Esophagus squamous epithelium (tissue), 5 donors: ENCODE measurements at regions not wholly inside any gene's neighbourhood (a gene's known extent, or its start where the extent isn't known, plus 50 kb on each side); places are given as distances from the start of the nearest gene placed in this dataset.

Source experiments
- DNase-seq: peaks from one replicate; lab custom pipeline; 2025; lab: John Stamatoyannopoulos, UW
- H3K27ac ChIP-seq, 4 donors: fragments of 200-600 bp; sonication (generic); one replicate each; pipeline ENCODE4 v1.5.1; 2016 to 2019; ENCODE audit warnings: mild to moderate bottlenecking in 1 of 4
- H3K27me3 ChIP-seq, 4 donors: fragments of 200-600 bp; sonication (generic); 1 replicate in 3 of 4; 2 replicates in 1 of 4; pipeline versions ENCODE4 v1.5.1 to v1.6.0; 2017 to 2021; ENCODE audit warnings: antibody characterized with exemption in 1 of 4
- H3K36me3 ChIP-seq, 3 donors: fragments of 200-600 bp; sonication (generic); one replicate each; pipeline ENCODE4 v1.5.1; 2016 to 2019
- H3K4me1 ChIP-seq, 3 donors: fragments of 200-600 bp; sonication (generic); one replicate each; pipeline ENCODE4 v1.5.1; 2017 to 2019
- H3K4me3 ChIP-seq, 4 donors: fragments of 200-600 bp; sonication (generic); 1 replicate in 3 of 4; 2 replicates in 1 of 4; pipeline ENCODE4 v1.5.1; 2016 to 2019; ENCODE audit warnings: mild to moderate bottlenecking in 2 of 4, moderate library complexity in 1 of 4
- H3K9me3 ChIP-seq, 3 donors: fragments of 200-600 bp; sonication (generic); one replicate each; pipeline ENCODE4 v1.5.1; 2016 to 2019
- CTCF ChIP-seq, 6 experiments: fragments of 450-650 bp in 4 of 6; fragments of 200-600 bp in 2 of 6; sonication (generic) in 2 of 6; IDR thresholded peaks; one replicate each; pipeline ENCODE4 v1.5.1; 2016 to 2019; ENCODE audit warnings: antibody characterized with exemption in 6 of 6, mild to moderate bottlenecking in 4 of 6, moderate library complexity in 4 of 6
- POLR2A ChIP-seq, 4 donors: fragments of 450-650 bp; IDR thresholded peaks; one replicate each; pipeline ENCODE4 v1.6.1; 2017; ENCODE audit warnings: antibody characterized with exemption in 4 of 4, mild to moderate bottlenecking in 4 of 4, moderate library complexity in 3 of 4
- WGBS, 2 donors: methylation state at CpG; one replicate each; pipeline ENCODE4 v1.1.5; 2018; 5-methylcytosine and 5-hydroxymethylcytosine counted together
- intact Hi-C: fragments of 100-400 bp; cut with DNase I; formaldehyde crosslinking; loops from one replicate; pipeline ENCODE4 v1.15.0; 2022
- donor health status: DM: yes; HTN: yes; CAD: no.

- WGBS, 2 donors: 70 to 76% methylated on average over 2 of the region's 2 CpGs
- H3K27me3 ChIP-seq: no peaks in the 10 kb centered on the region
- H3K9me3 ChIP-seq: no peaks in the 10 kb centered on the region
- H3K4me1 ChIP-seq: peaks cover 0 to 29% (median 12%) of the 10 kb centered on the region in 3 donors
- no peak overlapping the region for H3K4me3 ChIP-seq
- H3K27ac ChIP-seq: peak overlapping the region in 1 of 4 donors; percentile 29
- DNase-seq: no peak
- no peaks in the 10 kb centered on the region for H3K36me3 ChIP-seq
- intact Hi-C loops: no loop called here
- TF ChIP-seq POLR2A (IDR thresholded peaks at IDR 0.05) (no peak), CTCF (IDR thresholded peaks at IDR 0.05) (no peak)
Observed at GRCh38 chr4:53659737-53660136, 68.5 kb upstream of the LNX1 start.

- peak overlapping the region in 1 of 4 donors; percentile 29 for H3K27ac ChIP-seq
- no peak for DNase-seq
- intact Hi-C loops: no loop called here
- H3K4me1 ChIP-seq: peaks cover 1 to 36% (median 17%) of the 10 kb centered on the region in 3 donors
- WGBS, 2 donors: 66 to 87% methylated on average over 5 of the region's 5 CpGs
- no peaks in the 10 kb centered on the region for H3K9me3 ChIP-seq
- no peak for TF ChIP-seq CTCF (IDR thresholded peaks at IDR 0.05)
- H3K4me3 ChIP-seq: no peak overlapping the region
- H3K36me3 ChIP-seq: no peaks in the 10 kb centered on the region
- H3K27me3 ChIP-seq: no peaks in the 10 kb centered on the region
Observed at GRCh38 chr4:53659112-53659511, 67.8 kb upstream of the LNX1 start.

GRCh38 chr4:53658029-53658428 lies 66.7 kb upstream of the LNX1 start:
- WGBS, 2 donors: 90 to 100% methylated on average over 1 of the region's 1 CpG
- Histone ChIP-seq H3K27me3 (no peaks in the 10 kb centered on the region), H3K27ac (peak overlapping the region in 1 of 4 donors; percentile 30), H3K4me1 (peaks cover 7 to 47% (median 28%) of the 10 kb centered on the region in 3 donors), H3K9me3 (no peaks in the 10 kb centered on the region), H3K36me3 (no peaks in the 10 kb centered on the region), H3K4me3 (no peak overlapping the region)
- intact Hi-C loops: no loop called here
- no peak for TF ChIP-seq POLR2A (IDR thresholded peaks at IDR 0.05)
- TF ChIP-seq CTCF (IDR thresholded peaks at IDR 0.05): no peak
- no peak for DNase-seq

- TF ChIP-seq POLR2A (IDR thresholded peaks at IDR 0.05) (no peak), CTCF (IDR thresholded peaks at IDR 0.05) (peak in 4 of 6 experiments; percentile 18 to 54 (median 32))
- DNase-seq: no peak
- intact Hi-C loops: no loop called here
- WGBS, 2 donors: 63 to 72% methylated on average over 7 of the region's 7 CpGs
- Histone ChIP-seq H3K27ac (peak overlapping the region; percentile 36 to 89 (median 78)), H3K4me3 (no peak overlapping the region), H3K27me3 (no peaks in the 10 kb centered on the region), H3K9me3 (no peaks in the 10 kb centered on the region), H3K36me3 (no peaks in the 10 kb centered on the region), H3K4me1 (peaks cover 7 to 62% (median 38%) of the 10 kb centered on the region in 3 donors)
Observed at GRCh38 chr4:53656421-53656981, 65.2 kb upstream of the LNX1 start.

- Histone ChIP-seq H3K27ac (peak overlapping the region; percentile 59 to 89 (median 78)), H3K4me1 (peaks cover 7 to 84% (median 46%) of the 10 kb centered on the region in 3 donors)
- TF ChIP-seq POLR2A (IDR thresholded peaks at IDR 0.05): no peak
- no peak for TF ChIP-seq CTCF (IDR thresholded peaks at IDR 0.05)
Observed at GRCh38 chr4:53654300-53654758, 63.0 kb upstream of the LNX1 start.

More at GRCh38 chr4:53654300-53654758, 63.0 kb upstream of the LNX1 start:
- DNase-seq: no peak
- intact Hi-C loops: no loop called here
- Histone ChIP-seq H3K9me3 (no peaks in the 10 kb centered on the region), H3K27me3 (no peaks in the 10 kb centered on the region), H3K4me3 (no peak overlapping the region), H3K36me3 (no peaks in the 10 kb centered on the region)
- WGBS, 2 donors: 25 to 29% methylated on average over 5 of the region's 5 CpGs
